ENCODE measurements at regions not wholly inside any gene's neighbourhood (a gene's known extent, or its start where the extent isn't known, plus 50 kb on each side); places are given as distances from the start of the nearest gene placed in this dataset.

DNA sequence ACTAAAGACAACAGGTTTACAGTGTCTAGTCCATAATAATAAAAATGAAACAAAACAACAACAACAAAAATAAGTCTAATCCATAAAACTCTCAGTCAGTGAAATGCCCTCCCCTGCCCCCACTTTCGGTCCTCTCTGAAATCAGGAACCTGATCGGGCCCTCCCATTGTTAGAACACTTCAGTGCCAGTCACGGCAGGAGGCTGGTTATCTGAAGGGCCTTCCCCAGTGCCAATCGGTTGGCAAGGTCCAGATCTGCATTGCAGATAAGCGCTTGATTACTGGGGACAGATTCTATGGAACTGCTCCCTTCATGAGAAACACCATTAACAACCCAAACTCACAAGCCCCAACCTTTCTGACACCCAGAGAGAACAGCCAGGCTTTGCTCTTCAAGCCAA, 72.2 kb upstream of the EEPD1 start:
- no peak for DNase-seq
- Histone ChIP-seq H3K9me3 (replicated peaks in 1 of 3) (no peaks in the 10 kb centered on the region), H3K27me3 (no peaks in the 10 kb centered on the region), H3K4me3 (no peak overlapping the region), H3K36me3 (replicated peaks in 1 of 2) (no peaks in the 10 kb centered on the region), H3K4me1 (replicated peaks in 1 of 2) (peaks cover 0 to 3% of the 10 kb centered on the region in 2 donors), H3K27ac (no peak overlapping the region)
- TF ChIP-seq, protein P1, sequence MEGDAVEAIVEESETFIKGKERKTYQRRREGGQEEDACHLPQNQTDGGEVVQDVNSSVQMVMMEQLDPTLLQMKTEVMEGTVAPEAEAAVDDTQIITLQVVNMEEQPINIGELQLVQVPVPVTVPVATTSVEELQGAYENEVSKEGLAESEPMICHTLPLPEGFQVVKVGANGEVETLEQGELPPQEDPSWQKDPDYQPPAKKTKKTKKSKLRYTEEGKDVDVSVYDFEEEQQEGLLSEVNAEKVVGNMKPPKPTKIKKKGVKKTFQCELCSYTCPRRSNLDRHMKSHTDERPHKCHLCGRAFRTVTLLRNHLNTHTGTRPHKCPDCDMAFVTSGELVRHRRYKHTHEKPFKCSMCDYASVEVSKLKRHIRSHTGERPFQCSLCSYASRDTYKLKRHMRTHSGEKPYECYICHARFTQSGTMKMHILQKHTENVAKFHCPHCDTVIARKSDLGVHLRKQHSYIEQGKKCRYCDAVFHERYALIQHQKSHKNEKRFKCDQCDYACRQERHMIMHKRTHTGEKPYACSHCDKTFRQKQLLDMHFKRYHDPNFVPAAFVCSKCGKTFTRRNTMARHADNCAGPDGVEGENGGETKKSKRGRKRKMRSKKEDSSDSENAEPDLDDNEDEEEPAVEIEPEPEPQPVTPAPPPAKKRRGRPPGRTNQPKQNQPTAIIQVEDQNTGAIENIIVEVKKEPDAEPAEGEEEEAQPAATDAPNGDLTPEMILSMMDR (IDR thresholded peaks at IDR 0.05): no peak
- no peak for TF ChIP-seq POLR2A (IDR thresholded peaks at IDR 0.05)
- intact Hi-C loops (cut with DNase I): no loop called here
- WGBS, 4 donors: 66 to 89% (median 82%) methylated on average over 5 of the region's 5 CpGs

DNA sequence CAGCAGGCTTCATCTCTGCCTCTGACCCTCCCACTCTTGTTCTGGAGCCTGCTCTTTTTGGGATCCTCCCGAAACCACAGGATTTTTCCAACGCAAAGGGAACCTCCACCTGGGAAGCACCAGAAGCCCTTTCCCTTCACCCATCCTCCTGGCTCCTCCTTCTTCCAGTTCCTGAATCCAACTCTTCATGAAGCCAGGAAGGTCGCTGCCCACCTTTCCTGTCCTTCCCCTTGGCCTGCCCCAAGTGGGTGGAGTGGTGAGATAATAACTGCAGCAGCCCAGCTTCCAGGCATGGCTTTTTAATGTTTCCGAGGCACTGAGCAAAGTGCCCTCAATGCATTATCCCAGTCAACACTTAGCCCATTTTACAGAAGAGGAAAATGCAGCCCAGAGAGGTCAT, 70.8 kb upstream of the EEPD1 start:
- DNase-seq: no peak
- 78 to 93% (median 84%) methylated on average over 4 of the region's 4 CpGs for WGBS, 4 donors
- H3K4me3 ChIP-seq: no peak overlapping the region
- no peak for TF ChIP-seq POLR2A (IDR thresholded peaks at IDR 0.05)
- TF ChIP-seq, protein P1 (IDR thresholded peaks at IDR 0.05): no peak
- H3K36me3 ChIP-seq (replicated peaks in 1 of 2): no peaks in the 10 kb centered on the region
- H3K9me3 ChIP-seq (replicated peaks in 1 of 3): no peaks in the 10 kb centered on the region
- no peak overlapping the region for H3K27ac ChIP-seq
- H3K4me1 ChIP-seq (replicated peaks in 1 of 2): no peaks in the 10 kb centered on the region
- intact Hi-C loops (cut with DNase I): no loop called here
- no peaks in the 10 kb centered on the region for H3K27me3 ChIP-seq

DNA sequence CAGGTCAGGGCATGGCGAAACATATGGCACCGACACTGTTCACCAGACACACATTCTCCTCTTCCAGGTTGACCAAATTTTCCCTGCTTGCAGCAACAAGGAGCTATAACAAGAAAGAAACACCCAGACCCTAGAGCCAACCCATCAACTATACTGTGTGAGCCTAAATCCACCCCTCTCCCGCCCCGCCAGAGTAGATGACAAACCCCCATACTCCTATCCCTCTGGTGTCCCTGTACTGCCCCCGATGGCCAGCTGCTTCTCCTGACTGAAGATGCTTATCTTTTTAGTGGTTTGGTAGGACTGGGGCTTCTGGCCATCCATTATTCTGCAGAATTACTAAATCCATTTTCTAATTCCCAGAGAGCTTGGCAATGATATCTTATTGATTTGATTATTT, 70.1 kb upstream of the EEPD1 start:
- Histone ChIP-seq H3K4me1 (replicated peaks in 1 of 2) (no peaks in the 10 kb centered on the region), H3K4me3 (no peak overlapping the region), H3K9me3 (replicated peaks in 1 of 3) (no peaks in the 10 kb centered on the region), H3K27ac (no peak overlapping the region), H3K36me3 (replicated peaks in 1 of 2) (no peaks in the 10 kb centered on the region), H3K27me3 (no peaks in the 10 kb centered on the region)
- intact Hi-C loops (cut with DNase I): no loop called here
- WGBS, 4 donors: 91 to 96% (median 93%) methylated on average over 5 of the region's 5 CpGs
- DNase-seq: no peak
- TF ChIP-seq, protein P1 (IDR thresholded peaks at IDR 0.05): no peak
- no peak for TF ChIP-seq POLR2A (IDR thresholded peaks at IDR 0.05)

DNA sequence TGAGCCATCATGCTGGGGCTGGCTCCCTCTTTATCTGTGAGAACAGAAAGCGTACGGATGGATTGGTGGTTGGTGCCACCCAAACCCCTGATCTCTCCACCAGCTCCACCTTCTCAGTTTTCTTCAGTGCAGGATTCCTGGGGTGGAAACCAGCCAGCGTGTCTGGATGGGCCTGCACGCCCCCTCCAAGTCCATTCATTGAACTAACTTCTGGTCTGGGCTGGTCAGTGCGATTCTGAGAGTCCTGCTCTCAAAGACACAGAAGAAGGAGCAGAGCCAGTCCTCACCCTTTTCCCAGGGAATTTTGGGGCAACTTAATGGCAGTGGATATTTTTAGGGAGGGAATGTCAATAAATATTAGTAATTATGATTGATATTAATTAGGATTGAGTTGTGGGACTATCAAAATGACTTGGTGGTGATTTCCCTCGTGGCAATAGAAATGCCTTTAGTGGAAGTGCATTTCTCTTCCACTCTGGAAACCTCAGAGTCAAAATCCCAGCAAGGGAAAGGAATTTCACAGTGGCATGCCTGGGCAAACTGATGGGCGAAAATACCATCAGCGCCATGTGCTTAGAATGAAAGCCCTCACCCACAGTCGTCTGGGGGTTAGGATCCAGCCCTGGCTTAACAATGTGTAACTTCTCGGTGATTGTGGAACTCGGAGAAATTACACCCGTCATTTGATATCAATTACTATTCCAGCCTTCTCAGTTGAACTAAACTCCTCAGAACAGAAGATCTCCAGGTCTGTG, 69.3 kb upstream of the EEPD1 start:
- H3K4me1 ChIP-seq (replicated peaks in 1 of 2): no peaks in the 10 kb centered on the region
- H3K9me3 ChIP-seq (replicated peaks in 1 of 3): no peaks in the 10 kb centered on the region
- TF ChIP-seq, protein P1 (IDR thresholded peaks at IDR 0.05): no peak
- no peak for TF ChIP-seq POLR2A (IDR thresholded peaks at IDR 0.05)
- intact Hi-C loops (cut with DNase I): no loop called here
- H3K27me3 ChIP-seq: no peaks in the 10 kb centered on the region
- H3K27ac ChIP-seq: no peak overlapping the region
- WGBS, 4 donors: 91 to 94% (median 94%) methylated on average over 12 of the region's 12 CpGs
- no peak for DNase-seq
- H3K4me3 ChIP-seq: no peak overlapping the region
- H3K36me3 ChIP-seq (replicated peaks in 1 of 2): no peaks in the 10 kb centered on the region

All from adrenal gland (tissue), 9 donors.